ENCODE measurements at regions not wholly inside any gene's neighbourhood (a gene's known extent, or its start where the extent isn't known, plus 50 kb on each side); places are given as distances from the start of the nearest gene placed in this dataset.

- ATAC-seq (no peak), DNase-seq (no peak)
- peaks cover 37% of the 10 kb centered on the region for H3K27me3 Mint-ChIP-seq
- intact Hi-C loops (cut with micrococcal nuclease): no loop called here
- H3K36me3 Mint-ChIP-seq (ENCODE audit: low read depth): peaks cover 2% of the 10 kb centered on the region
- no peaks in the 10 kb centered on the region for H3K4me1 Mint-ChIP-seq (ENCODE audit: low read depth)
- peaks cover 13% of the 10 kb centered on the region for H3K9me3 Mint-ChIP-seq
- no peak for TF ChIP-seq CTCF (IDR thresholded peaks at IDR 0.05)
- POLR2A ChIA-PET: no interaction called here
- CTCF ChIA-PET: no interaction called here
- no peak overlapping the region for H3K4me3 Mint-ChIP-seq
- no peak overlapping the region for H3K27ac Mint-ChIP-seq
Measured at GRCh38 chr1:38444311-38444710, 397.7 kb upstream of the POU3F1 start.

- intact Hi-C loops (cut with micrococcal nuclease): no loop called here
- peaks cover 25% of the 10 kb centered on the region for H3K27me3 Mint-ChIP-seq
- peaks cover 2% of the 10 kb centered on the region for H3K36me3 Mint-ChIP-seq (ENCODE audit: low read depth)
- ATAC-seq (no peak), DNase-seq (no peak)
- POLR2A ChIA-PET: no interaction called here
- TF ChIP-seq CTCF (IDR thresholded peaks at IDR 0.05): no peak
- H3K4me3 Mint-ChIP-seq: no peak overlapping the region
- H3K9me3 Mint-ChIP-seq: peaks cover 13% of the 10 kb centered on the region
- H3K27ac Mint-ChIP-seq: no peak overlapping the region
- CTCF ChIA-PET: no interaction called here
- no peaks in the 10 kb centered on the region for H3K4me1 Mint-ChIP-seq (ENCODE audit: low read depth)
Measured at GRCh38 chr1:38440402-38440801, 393.8 kb upstream of the POU3F1 start.

DNA sequence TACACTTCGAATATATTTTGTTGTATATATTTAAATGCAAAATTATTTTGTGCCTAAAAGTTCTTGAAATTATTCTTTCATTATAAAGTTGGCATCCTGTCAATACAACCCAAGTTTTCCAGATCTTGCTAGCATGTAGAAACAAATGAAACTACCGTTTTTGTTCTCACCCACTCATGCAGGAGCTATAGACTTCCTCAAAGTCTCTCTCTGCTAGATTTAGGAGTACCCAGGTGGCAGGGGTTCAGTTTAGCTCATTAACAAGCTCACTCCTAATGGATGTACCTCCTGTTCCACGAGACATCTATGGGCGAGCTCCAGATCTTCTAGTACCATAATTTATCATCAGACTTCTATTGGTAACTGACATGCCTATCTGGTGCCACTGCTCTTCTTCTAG, 390.2 kb upstream of the POU3F1 start:
- ChIA-PET CTCF (no interaction called here), POLR2A (no interaction called here)
- no peak for DNase-seq
- peaks cover 2% of the 10 kb centered on the region for H3K36me3 Mint-ChIP-seq (ENCODE audit: low read depth)
- no peak overlapping the region for H3K4me3 Mint-ChIP-seq
- H3K27me3 Mint-ChIP-seq: peaks cover 12% of the 10 kb centered on the region
- no peak for ATAC-seq
- H3K9me3 Mint-ChIP-seq: peaks cover 10% of the 10 kb centered on the region
- TF ChIP-seq CTCF (IDR thresholded peaks at IDR 0.05): no peak
- no peak overlapping the region for H3K27ac Mint-ChIP-seq
- intact Hi-C loops (cut with micrococcal nuclease): no loop called here
- H3K4me1 Mint-ChIP-seq (ENCODE audit: low read depth): no peaks in the 10 kb centered on the region

DNA sequence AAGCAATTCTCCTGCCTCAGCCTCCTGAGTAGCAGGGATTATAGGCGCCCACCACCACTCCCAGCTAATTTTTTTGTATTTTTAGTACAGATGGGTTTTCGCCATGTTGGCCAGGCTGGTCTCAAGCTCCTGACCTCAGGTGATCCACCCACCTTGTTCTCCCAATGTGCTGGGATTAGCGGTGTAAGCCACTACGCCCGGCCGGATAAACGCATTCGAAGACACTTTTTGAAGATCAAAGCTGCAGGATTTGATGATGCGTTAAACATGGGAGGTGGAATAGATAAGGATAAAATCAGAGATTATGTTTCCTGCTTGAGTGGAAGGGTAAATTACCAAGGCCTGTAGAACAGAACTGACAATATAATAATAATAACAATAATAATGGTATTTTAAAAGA, 389.4 kb upstream of the POU3F1 start:
- peaks cover 9% of the 10 kb centered on the region for H3K27me3 Mint-ChIP-seq
- CTCF ChIA-PET: no interaction called here
- H3K36me3 Mint-ChIP-seq (ENCODE audit: low read depth): no peaks in the 10 kb centered on the region
- POLR2A ChIA-PET: no interaction called here
- intact Hi-C loops (cut with micrococcal nuclease): no loop called here
- H3K4me3 Mint-ChIP-seq: no peak overlapping the region
- H3K4me1 Mint-ChIP-seq (ENCODE audit: low read depth): no peaks in the 10 kb centered on the region
- no peak for TF ChIP-seq CTCF (IDR thresholded peaks at IDR 0.05)
- H3K9me3 Mint-ChIP-seq: peaks cover 5% of the 10 kb centered on the region
- ATAC-seq: no peak
- no peak for DNase-seq
- no peak overlapping the region for H3K27ac Mint-ChIP-seq

- TF ChIP-seq CTCF (IDR thresholded peaks at IDR 0.05): no peak
- ChIA-PET POLR2A (no interaction called here), CTCF (no interaction called here)
- no peak overlapping the region for H3K4me3 Mint-ChIP-seq
- H3K9me3 Mint-ChIP-seq: no peaks in the 10 kb centered on the region
- H3K27me3 Mint-ChIP-seq: peaks cover 9% of the 10 kb centered on the region
- no peak for ATAC-seq
- no peak overlapping the region for H3K27ac Mint-ChIP-seq
- H3K36me3 Mint-ChIP-seq (ENCODE audit: low read depth): no peaks in the 10 kb centered on the region
- DNase-seq: no peak
- no peaks in the 10 kb centered on the region for H3K4me1 Mint-ChIP-seq (ENCODE audit: low read depth)
- intact Hi-C loops (cut with micrococcal nuclease): no loop called here
Measured at GRCh38 chr1:38433084-38433722, 386.6 kb upstream of the POU3F1 start.

Data from activated CD8-positive, alpha-beta T cell treated with anti-CD3 and anti-CD28 coated beads for 36 hours (primary cell).